C4-2B (cell line): ENCODE measurements at regions not wholly inside any gene's neighbourhood (a gene's known extent, or its start where the extent isn't known, plus 50 kb on each side); places are given as distances from the start of the nearest gene placed in this dataset.
A peak's percentile ranks its signal among the peaks of the same experiment; 100 is the strongest.
"Not testable (repeated sequence)": the region's sequence is repeated elsewhere in the genome, so short reads cannot be mapped to it uniquely, and the experiment has no call there.

Experiments
- H3K27ac ChIP-seq: fragments of 450-650 bp; 2 replicates; pipeline ENCODE4 v1.5.1; 2017
- CTCF ChIP-seq: fragments of 450-650 bp; conservative IDR thresholded peaks from 2 replicates; pipeline ENCODE4 v1.5.1; 2017; ENCODE audit warnings: mild to moderate bottlenecking
- ZFX ChIP-seq: fragments of 450-650 bp; IDR thresholded peaks from 2 replicates; pipeline ENCODE4 v1.6.1; 2017

- no peak overlapping the region for H3K27ac ChIP-seq
Measured at GRCh38 chr6:28673417-28673786, 147.7 kb downstream of the GPX5 start.

GRCh38 chr6:28673787-28674671 lies 148.3 kb downstream of the GPX5 start:
- H3K27ac ChIP-seq = peak overlapping the region; percentile 50
- no peak for TF ChIP-seq ZFX
- TF ChIP-seq CTCF = no peak

More at GRCh38 chr6:28673417-28673786, 147.7 kb downstream of the GPX5 start:
- TF ChIP-seq CTCF = no peak
- no peak for TF ChIP-seq ZFX

GRCh38 chr6:28675600-28675999 lies 149.9 kb downstream of the GPX5 start:
- no peak for TF ChIP-seq CTCF
- TF ChIP-seq ZFX = no peak
- H3K27ac ChIP-seq = no peak overlapping the region

GRCh38 chr6:28682542-28682941 lies 156.9 kb downstream of the GPX5 start:
- TF ChIP-seq ZFX (no peak), CTCF (no peak)
- H3K27ac ChIP-seq = peak overlapping the region; percentile 84; the same call in 1 of the 2 replicates

GRCh38 chr6:28682956-28683685 lies 157.4 kb downstream of the GPX5 start:
- H3K27ac ChIP-seq = peak overlapping the region; percentile 84

GRCh38 chr6:28683945-28684538 lies 158.4 kb downstream of the GPX5 start:
- peak overlapping the region; percentile 70 for H3K27ac ChIP-seq
- no peak for TF ChIP-seq ZFX
- TF ChIP-seq CTCF = peak; percentile 83

- not testable (repeated sequence) for H3K27ac ChIP-seq
Measured at GRCh38 chr6:28685960-28686359, 160.3 kb downstream of the GPX5 start.

- TF ChIP-seq CTCF = peak; percentile 73
- H3K27ac ChIP-seq = not testable (repeated sequence)
Measured at GRCh38 chr6:28686446-28687027, 160.9 kb downstream of the GPX5 start.

GRCh38 chr6:28687309-28687981 lies 161.8 kb downstream of the GPX5 start:
- not testable (repeated sequence) for H3K27ac ChIP-seq

- not testable (repeated sequence) for H3K27ac ChIP-seq
Measured at GRCh38 chr6:28691991-28692390, 166.3 kb downstream of the GPX5 start.
